GM19328 (cell line): ENCODE measurements at regions not wholly inside any gene's neighbourhood (a gene's known extent, or its start where the extent isn't known, plus 50 kb on each side); places are given as distances from the start of the nearest gene placed in this dataset.
"Not testable (repeated sequence)": the region's sequence is repeated elsewhere in the genome, so short reads cannot be mapped to it uniquely, and the experiment has no call there.

Experiments used
- ATAC-seq: cut with Tn5 transposase; IDR thresholded peaks from one replicate; pipeline ENCODE4 v1.9.1; 2021; ENCODE audit warnings: mild to moderate bottlenecking, moderate library complexity; ENCODE audit not compliant: unreplicated experiment

- ATAC-seq, result no peak
Observed at GRCh38 chr1:81308191-81308590, 492.5 kb upstream of the ADGRL2 start.

GRCh38 chr1:81307786-81308185, 492.9 kb upstream of the ADGRL2 start:
- ATAC-seq, result no peak

GRCh38 chr1:81305997-81306452, 494.7 kb upstream of the ADGRL2 start:
- no peak for ATAC-seq

GRCh38 chr1:81304187-81304586, 496.5 kb upstream of the ADGRL2 start:
- no peak for ATAC-seq

GRCh38 chr1:81299892-81300291, 500.8 kb upstream of the ADGRL2 start:
- ATAC-seq, result no peak

- no peak for ATAC-seq
Observed at GRCh38 chr1:81298266-81298665, 502.5 kb upstream of the ADGRL2 start.

- no peak for ATAC-seq
Observed at GRCh38 chr1:81296601-81297000, 504.1 kb upstream of the ADGRL2 start.

GRCh38 chr1:81290326-81290725, 510.4 kb upstream of the ADGRL2 start:
- no peak for ATAC-seq

GRCh38 chr1:81288689-81289088, 512.0 kb upstream of the ADGRL2 start:
- no peak for ATAC-seq

GRCh38 chr1:81287411-81288080, 513.2 kb upstream of the ADGRL2 start:
- no peak for ATAC-seq

GRCh38 chr1:81270051-81270450, 530.7 kb upstream of the ADGRL2 start:
- no peak for ATAC-seq

GRCh38 chr1:81264976-81265375, 535.8 kb upstream of the ADGRL2 start:
- no peak for ATAC-seq

- no peak for ATAC-seq
Observed at GRCh38 chr1:81259625-81260411, 540.9 kb upstream of the ADGRL2 start.

GRCh38 chr1:81254560-81254959, 546.2 kb upstream of the ADGRL2 start:
- ATAC-seq, result no peak

GRCh38 chr1:81254068-81254467, 546.7 kb upstream of the ADGRL2 start:
- ATAC-seq, result no peak

GRCh38 chr1:81252471-81253151, 548.1 kb upstream of the ADGRL2 start:
- ATAC-seq, result no peak

GRCh38 chr1:81250825-81251224, 549.9 kb upstream of the ADGRL2 start:
- ATAC-seq, result not testable (repeated sequence)

GRCh38 chr1:81245084-81245715, 555.5 kb upstream of the ADGRL2 start:
- ATAC-seq, result not testable (repeated sequence)

GRCh38 chr1:81244612-81245011, 556.1 kb upstream of the ADGRL2 start:
- not testable (repeated sequence) for ATAC-seq

GRCh38 chr1:81242103-81242502, 558.6 kb upstream of the ADGRL2 start:
- no peak for ATAC-seq

- no peak for ATAC-seq
Observed at GRCh38 chr1:81238129-81238528, 562.6 kb upstream of the ADGRL2 start.
